Chondrocyte (in vitro differentiated cells): ENCODE measurements at regions not wholly inside any gene's neighbourhood (a gene's known extent, or its start where the extent isn't known, plus 50 kb on each side); places are given as distances from the start of the nearest gene placed in this dataset.

Experiments
- DNase-seq: peaks from one replicate; pipeline ENCODE4 v3.0.0; 2021; ENCODE audit warnings: mixed read lengths, low spot score
- H3K27ac Mint-ChIP-seq: one replicate; pipeline ENCODE4 v1.8.0; 2021; ENCODE audit warnings: mild to moderate bottlenecking, moderate library complexity, mixed read lengths; ENCODE audit not compliant: unreplicated experiment
- H3K27me3 Mint-ChIP-seq: 2 replicates; pipeline ENCODE4 v1.8.0; 2021; ENCODE audit warnings: low read depth, mixed read lengths
- H3K36me3 Mint-ChIP-seq: 2 replicates; pipeline ENCODE4 v1.8.0; 2021; ENCODE audit warnings: low read depth, mixed read lengths
- H3K4me1 Mint-ChIP-seq: 2 replicates; pipeline ENCODE4 v1.8.0; 2021; ENCODE audit warnings: low read depth, mild to moderate bottlenecking, mixed read lengths
- H3K4me3 Mint-ChIP-seq: one replicate; pipeline ENCODE4 v1.8.0; 2021; ENCODE audit warnings: mild to moderate bottlenecking, moderate library complexity, mixed read lengths; ENCODE audit not compliant: unreplicated experiment
- H3K9me3 Mint-ChIP-seq: 2 replicates; pipeline ENCODE4 v1.8.0; 2021; ENCODE audit warnings: low read depth, mixed read lengths
- CTCF ChIP-seq: fragments of 200-600 bp; sonication (generic); IDR thresholded peaks from 2 replicates; pipeline ENCODE4 v1.5.0; 2021; ENCODE audit warnings: antibody characterized with exemption, mild to moderate bottlenecking, moderate library complexity

DNA sequence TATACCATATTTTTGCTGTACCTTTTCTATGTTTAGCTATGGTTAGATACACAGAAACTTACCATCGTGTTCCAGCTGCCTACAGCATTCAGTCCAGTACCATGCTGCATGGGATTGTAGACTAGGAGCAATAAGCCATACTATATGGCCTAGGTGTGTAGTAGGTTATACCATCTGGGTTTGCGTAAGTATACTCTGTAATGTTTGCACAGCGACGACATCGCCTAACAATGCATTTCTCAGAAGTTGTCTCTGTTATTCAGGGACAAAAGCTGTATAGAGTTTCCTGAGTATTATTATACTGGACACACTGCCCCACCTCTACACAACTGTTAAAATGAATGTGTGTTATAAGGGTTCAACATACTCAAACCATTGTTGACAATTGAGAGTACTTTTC lies 93.8 kb upstream of the MKI67 start:
- H3K27ac Mint-ChIP-seq: no peak overlapping the region
- no peaks in the 10 kb centered on the region for H3K4me1 Mint-ChIP-seq
- DNase-seq: no peak
- peaks cover under 1% of the 10 kb centered on the region for H3K9me3 Mint-ChIP-seq
- H3K27me3 Mint-ChIP-seq: peaks cover 20% of the 10 kb centered on the region
- TF ChIP-seq CTCF: no peak
- H3K4me3 Mint-ChIP-seq: no peak overlapping the region
- no peaks in the 10 kb centered on the region for H3K36me3 Mint-ChIP-seq

GRCh38 chr10:128221117-128221516 lies 94.9 kb upstream of the MKI67 start:
- H3K4me3 Mint-ChIP-seq: no peak overlapping the region
- H3K27me3 Mint-ChIP-seq: peaks cover 19% of the 10 kb centered on the region

DNA sequence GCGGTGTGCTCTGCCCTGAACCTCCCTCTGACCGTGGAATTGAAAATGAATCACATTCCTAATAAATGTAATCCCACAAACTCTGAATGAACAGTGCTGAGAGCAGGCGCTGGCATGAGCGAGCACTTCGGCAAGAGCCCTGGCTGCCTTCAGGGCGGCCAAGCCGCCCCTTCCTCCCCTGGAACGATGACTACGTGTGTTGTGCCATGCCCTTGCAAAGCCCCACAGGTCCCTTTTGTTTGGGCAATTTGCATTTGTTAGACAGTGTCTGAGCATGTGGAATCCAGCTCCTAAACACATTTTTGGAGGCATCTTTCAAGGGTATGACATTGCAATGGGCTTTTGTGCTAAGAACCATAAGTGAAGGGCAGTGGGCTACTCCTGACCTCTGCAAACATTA lies 95.6 kb upstream of the MKI67 start:
- no peak for TF ChIP-seq CTCF
- no peak overlapping the region for H3K27ac Mint-ChIP-seq
- H3K9me3 Mint-ChIP-seq: peaks cover 8% of the 10 kb centered on the region
- H3K27me3 Mint-ChIP-seq: peaks cover 21% of the 10 kb centered on the region
- no peak for DNase-seq
- H3K36me3 Mint-ChIP-seq: no peaks in the 10 kb centered on the region
- H3K4me1 Mint-ChIP-seq: no peaks in the 10 kb centered on the region
- no peak overlapping the region for H3K4me3 Mint-ChIP-seq

More at GRCh38 chr10:128221117-128221516, 94.9 kb upstream of the MKI67 start:
- H3K36me3 Mint-ChIP-seq: no peaks in the 10 kb centered on the region
- H3K27ac Mint-ChIP-seq: no peak overlapping the region
- no peak for TF ChIP-seq CTCF
- no peaks in the 10 kb centered on the region for H3K4me1 Mint-ChIP-seq
- peaks cover 8% of the 10 kb centered on the region for H3K9me3 Mint-ChIP-seq
- no peak for DNase-seq

DNA sequence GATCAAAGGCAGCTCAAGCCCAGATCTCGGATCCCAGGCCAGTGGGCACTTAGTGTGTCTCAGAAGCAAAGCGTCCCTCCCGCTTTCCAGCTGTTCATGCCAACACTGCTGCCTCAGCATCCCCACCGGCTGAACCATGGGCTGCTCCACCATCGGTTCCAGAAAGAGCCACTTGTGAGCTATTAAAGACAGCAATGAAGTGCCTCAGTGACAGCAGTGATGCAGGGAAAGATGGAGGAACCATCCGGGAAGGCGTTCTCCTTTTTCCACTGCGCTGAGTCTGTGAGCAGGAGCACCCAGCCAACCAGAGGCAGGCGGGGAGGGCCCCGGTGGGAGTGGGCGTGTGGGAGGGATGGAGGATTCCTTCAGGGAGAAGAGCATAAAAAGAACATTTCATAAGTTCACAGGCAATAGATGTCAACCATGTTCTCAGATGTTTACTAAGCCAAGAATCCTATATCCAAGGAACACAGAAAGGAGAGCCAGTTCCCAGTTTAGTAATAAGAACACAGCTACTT lies 96.2 kb upstream of the MKI67 start:
- peaks cover 8% of the 10 kb centered on the region for H3K9me3 Mint-ChIP-seq
- DNase-seq: no peak
- H3K4me3 Mint-ChIP-seq: no peak overlapping the region
- H3K36me3 Mint-ChIP-seq: no peaks in the 10 kb centered on the region
- TF ChIP-seq CTCF: no peak
- peaks cover 16% of the 10 kb centered on the region for H3K27me3 Mint-ChIP-seq
- no peaks in the 10 kb centered on the region for H3K4me1 Mint-ChIP-seq
- H3K27ac Mint-ChIP-seq: no peak overlapping the region

GRCh38 chr10:128230401-128230800 lies 104.2 kb upstream of the MKI67 start:
- Mint-ChIP-seq H3K4me1 (no peaks in the 10 kb centered on the region), H3K9me3 (peaks cover 18% of the 10 kb centered on the region), H3K27ac (no peak overlapping the region), H3K36me3 (no peaks in the 10 kb centered on the region), H3K4me3 (no peak overlapping the region), H3K27me3 (peaks cover 19% of the 10 kb centered on the region)
- TF ChIP-seq CTCF: no peak
- DNase-seq: no peak
